ENCODE measurements at regions not wholly inside any gene's neighbourhood (a gene's known extent, or its start where the extent isn't known, plus 50 kb on each side); places are given as distances from the start of the nearest gene placed in this dataset.
A peak's percentile ranks its signal among the peaks of the same experiment; 100 is the strongest.
"Not testable (repeated sequence)": the region's sequence is repeated elsewhere in the genome, so short reads cannot be mapped to it uniquely, and the experiment has no call there.

DNA sequence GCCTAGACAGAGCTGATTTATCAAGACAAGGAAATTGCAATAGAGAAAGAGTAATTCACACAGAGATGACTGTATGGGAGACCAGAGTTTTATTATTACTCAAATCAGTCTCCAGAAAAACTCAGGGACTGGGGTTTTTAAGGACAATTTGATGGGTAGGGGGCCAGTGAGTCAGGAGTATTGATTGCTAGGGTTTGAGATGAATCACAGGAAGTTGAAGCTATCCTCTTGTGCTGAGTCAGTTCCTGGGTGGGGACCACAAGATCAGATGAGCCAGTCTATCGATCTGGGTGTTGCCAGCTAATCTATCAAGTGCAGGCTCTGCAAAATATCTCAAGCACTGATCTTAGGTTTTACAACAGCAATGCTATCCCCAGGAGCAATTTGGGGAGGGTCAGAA is 87.4 kb upstream of the TGIF2LY start:
- DNase-seq, result not testable (repeated sequence)

DNA sequence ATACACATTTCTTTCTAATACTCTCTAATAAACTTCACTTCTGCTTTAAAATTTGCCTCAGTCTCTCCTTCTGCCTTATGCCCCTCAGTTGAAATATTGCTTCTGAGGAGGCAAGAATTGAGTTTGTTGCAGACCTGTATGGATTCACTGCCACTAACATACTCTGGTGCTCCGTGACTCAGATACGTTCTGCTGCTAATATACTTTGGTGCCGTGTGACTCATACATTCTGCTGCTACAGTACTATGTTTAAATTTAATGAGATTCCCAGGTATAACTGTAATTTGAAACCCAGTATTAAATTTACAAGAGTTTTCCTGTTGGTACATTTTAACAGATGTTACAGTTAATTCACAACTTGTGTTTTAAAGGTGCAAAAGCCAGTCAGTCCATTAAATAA is 84.3 kb upstream of the TGIF2LY start:
- DNase-seq, result not testable (repeated sequence)

DNA sequence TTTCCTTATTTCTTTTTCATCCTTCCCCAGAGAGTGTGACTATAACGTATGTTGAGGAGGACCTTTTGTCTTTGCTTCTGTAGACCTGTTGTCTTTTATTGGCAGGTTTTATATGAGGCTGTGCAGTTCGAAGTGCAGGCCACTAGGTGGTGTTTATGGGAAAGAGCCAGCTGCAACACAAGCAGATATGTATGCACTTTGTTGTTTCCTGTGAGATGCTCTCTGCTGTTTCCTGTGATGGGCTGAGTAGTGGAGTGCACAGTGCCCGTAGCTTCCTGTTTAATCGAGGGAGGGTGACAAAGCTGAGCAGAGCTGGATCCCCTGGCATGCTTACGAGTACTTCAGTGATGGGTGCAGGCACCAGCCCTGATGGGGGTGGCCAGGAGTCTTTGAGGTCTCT is 51.8 kb upstream of the TGIF2LY start:
- peak in 1 of 14 donors; percentile 0 for DNase-seq
